ENCODE measurements at regions not wholly inside any gene's neighbourhood (a gene's known extent, or its start where the extent isn't known, plus 50 kb on each side); places are given as distances from the start of the nearest gene placed in this dataset.
"Not testable (repeated sequence)": the region's sequence is repeated elsewhere in the genome, so short reads cannot be mapped to it uniquely, and the experiment has no call there.

GRCh38 chr12:37666069-37666781, 650.3 kb upstream of the ALG10B start:
- H3K9me3 ChIP-seq = peaks cover 42% of the 10 kb centered on the region
- no peak for TF ChIP-seq CTCF (IDR thresholded peaks at IDR 0.05)
- ATAC-seq (no peak), DNase-seq (peak in 1 of 3 donors; percentile 24)
- no peaks in the 10 kb centered on the region for H3K36me3 ChIP-seq (ENCODE audit: low read depth)
- H3K4me1 ChIP-seq (ENCODE audit: low read depth) = no peaks in the 10 kb centered on the region
- no peak overlapping the region for H3K4me3 ChIP-seq
- intact Hi-C loops (cut with DNase I, micrococcal nuclease) = no loop called here

GRCh38 chr12:37668557-37668956, 648.0 kb upstream of the ALG10B start:
- peaks cover 37% of the 10 kb centered on the region for H3K9me3 ChIP-seq
- H3K4me1 ChIP-seq (ENCODE audit: low read depth); intact Hi-C loops (cut with DNase I, micrococcal nuclease); H3K36me3 ChIP-seq (ENCODE audit: low read depth); ATAC-seq; DNase-seq; H3K4me3 ChIP-seq: not testable (repeated sequence)

GRCh38 chr12:37672655-37673260, 643.8 kb upstream of the ALG10B start:
- DNase-seq (no peak), ATAC-seq (no peak)
- Histone ChIP-seq H3K4me3 (no peak overlapping the region), H3K9me3 (peaks cover 20% of the 10 kb centered on the region), H3K36me3 (ENCODE audit: low read depth) (no peaks in the 10 kb centered on the region), H3K4me1 (ENCODE audit: low read depth) (no peaks in the 10 kb centered on the region)
- no peak for TF ChIP-seq CTCF (IDR thresholded peaks at IDR 0.05)
- intact Hi-C loops (cut with DNase I, micrococcal nuclease) = no loop called here

GRCh38 chr12:37720846-37721245, 595.7 kb upstream of the ALG10B start:
- intact Hi-C loops (cut with DNase I, micrococcal nuclease) = no loop called here
- H3K9me3 ChIP-seq = peaks cover 62% of the 10 kb centered on the region
- DNase-seq (no peak), ATAC-seq (no peak)
- H3K4me3 ChIP-seq = no peak overlapping the region
- TF ChIP-seq CTCF (IDR thresholded peaks at IDR 0.05) = no peak
- no peaks in the 10 kb centered on the region for H3K36me3 ChIP-seq (ENCODE audit: low read depth)
- H3K4me1 ChIP-seq (ENCODE audit: low read depth) = no peaks in the 10 kb centered on the region

GRCh38 chr12:37733856-37734255, 582.7 kb upstream of the ALG10B start:
- Histone ChIP-seq H3K4me1 (ENCODE audit: low read depth) (no peaks in the 10 kb centered on the region), H3K9me3 (peaks cover 68% of the 10 kb centered on the region), H3K4me3 (no peak overlapping the region), H3K36me3 (ENCODE audit: low read depth) (no peaks in the 10 kb centered on the region)
- ATAC-seq = no peak
- DNase-seq = no peak
- no peak for TF ChIP-seq CTCF (IDR thresholded peaks at IDR 0.05)
- intact Hi-C loops (cut with DNase I, micrococcal nuclease) = no loop called here
